ENCODE measurements at regions not wholly inside any gene's neighbourhood (a gene's known extent, or its start where the extent isn't known, plus 50 kb on each side); places are given as distances from the start of the nearest gene placed in this dataset.

GRCh38 chr4:33437406-33437805, 2717.2 kb downstream of the PCDH7 start:
- no peaks in the 10 kb centered on the region for H3K9me3 ChIP-seq (ENCODE audit: control insufficient read depth, insufficient read depth, low read depth, low read length)
- no peak overlapping the region for H3K9ac ChIP-seq (ENCODE audit: low read length)
- no peaks in the 10 kb centered on the region for H3K4me1 ChIP-seq (ENCODE audit: control insufficient read depth, insufficient read depth, low read length)
- H3K27ac ChIP-seq (ENCODE audit: low read depth, low read length), result no peak overlapping the region
- no peaks in the 10 kb centered on the region for H3K36me3 ChIP-seq (ENCODE audit: control insufficient read depth, insufficient read depth, low read length)
- no peaks in the 10 kb centered on the region for H3K27me3 ChIP-seq (ENCODE audit: control insufficient read depth, insufficient read depth, low read length)
- H3K4me3 ChIP-seq (ENCODE audit: low read depth, low read length), result no peak overlapping the region

GRCh38 chr4:33446953-33447352, 2726.8 kb downstream of the PCDH7 start:
- Histone ChIP-seq H3K4me1 (ENCODE audit: control insufficient read depth, insufficient read depth, low read length) (peaks cover 12% of the 10 kb centered on the region; the same call in 1 of the 2 replicates), H3K36me3 (ENCODE audit: control insufficient read depth, insufficient read depth, low read length) (no peaks in the 10 kb centered on the region), H3K27me3 (ENCODE audit: control insufficient read depth, insufficient read depth, low read length) (no peaks in the 10 kb centered on the region), H3K4me3 (ENCODE audit: low read depth, low read length) (no peak overlapping the region), H3K27ac (ENCODE audit: low read depth, low read length) (no peak overlapping the region), H3K9me3 (ENCODE audit: control insufficient read depth, insufficient read depth, low read depth, low read length) (no peaks in the 10 kb centered on the region), H3K9ac (ENCODE audit: low read length) (no peak overlapping the region)

- Histone ChIP-seq H3K27ac (ENCODE audit: low read depth, low read length) (no peak overlapping the region), H3K9me3 (ENCODE audit: control insufficient read depth, insufficient read depth, low read depth, low read length) (no peaks in the 10 kb centered on the region), H3K9ac (ENCODE audit: low read length) (no peak overlapping the region), H3K4me1 (ENCODE audit: control insufficient read depth, insufficient read depth, low read length) (peaks cover 12% of the 10 kb centered on the region; the same call in 1 of the 2 replicates), H3K36me3 (ENCODE audit: control insufficient read depth, insufficient read depth, low read length) (no peaks in the 10 kb centered on the region), H3K4me3 (ENCODE audit: low read depth, low read length) (no peak overlapping the region), H3K27me3 (ENCODE audit: control insufficient read depth, insufficient read depth, low read length) (no peaks in the 10 kb centered on the region)
These were observed 2728.8 kb downstream of the PCDH7 start for GRCh38 chr4:33448948-33449347.

- no peaks in the 10 kb centered on the region for H3K36me3 ChIP-seq (ENCODE audit: control insufficient read depth, insufficient read depth, low read length)
- H3K9ac ChIP-seq (ENCODE audit: low read length), result no peak overlapping the region
- no peaks in the 10 kb centered on the region; the same call in 1 of the 2 replicates for H3K9me3 ChIP-seq (ENCODE audit: control insufficient read depth, insufficient read depth, low read depth, low read length)
- peaks cover 6% of the 10 kb centered on the region; the same call in 1 of the 2 replicates for H3K4me1 ChIP-seq (ENCODE audit: control insufficient read depth, insufficient read depth, low read length)
- H3K27me3 ChIP-seq (ENCODE audit: control insufficient read depth, insufficient read depth, low read length), result no peaks in the 10 kb centered on the region
- no peak overlapping the region for H3K27ac ChIP-seq (ENCODE audit: low read depth, low read length)
- no peak overlapping the region for H3K4me3 ChIP-seq (ENCODE audit: low read depth, low read length)
These were observed 2733.3 kb downstream of the PCDH7 start for GRCh38 chr4:33453436-33453835.

GRCh38 chr4:33453916-33454315, 2733.7 kb downstream of the PCDH7 start:
- no peak overlapping the region for H3K9ac ChIP-seq (ENCODE audit: low read length)
- no peak overlapping the region for H3K27ac ChIP-seq (ENCODE audit: low read depth, low read length)
- H3K4me1 ChIP-seq (ENCODE audit: control insufficient read depth, insufficient read depth, low read length), result peaks cover 2% of the 10 kb centered on the region; the same call in 1 of the 2 replicates
- H3K36me3 ChIP-seq (ENCODE audit: control insufficient read depth, insufficient read depth, low read length), result no peaks in the 10 kb centered on the region
- no peaks in the 10 kb centered on the region for H3K27me3 ChIP-seq (ENCODE audit: control insufficient read depth, insufficient read depth, low read length)
- H3K4me3 ChIP-seq (ENCODE audit: low read depth, low read length), result no peak overlapping the region
- no peaks in the 10 kb centered on the region; the same call in 1 of the 2 replicates for H3K9me3 ChIP-seq (ENCODE audit: control insufficient read depth, insufficient read depth, low read depth, low read length)

GRCh38 chr4:33465565-33465964, 2745.4 kb downstream of the PCDH7 start:
- no peaks in the 10 kb centered on the region for H3K9me3 ChIP-seq (ENCODE audit: control insufficient read depth, insufficient read depth, low read depth, low read length)
- no peaks in the 10 kb centered on the region for H3K36me3 ChIP-seq (ENCODE audit: control insufficient read depth, insufficient read depth, low read length)
- no peaks in the 10 kb centered on the region for H3K4me1 ChIP-seq (ENCODE audit: control insufficient read depth, insufficient read depth, low read length)
- no peak overlapping the region for H3K27ac ChIP-seq (ENCODE audit: low read depth, low read length)
- H3K9ac ChIP-seq (ENCODE audit: low read length), result no peak overlapping the region
- H3K4me3 ChIP-seq (ENCODE audit: low read depth, low read length), result no peak overlapping the region
- no peaks in the 10 kb centered on the region for H3K27me3 ChIP-seq (ENCODE audit: control insufficient read depth, insufficient read depth, low read length)

GRCh38 chr4:33467291-33467690, 2747.1 kb downstream of the PCDH7 start:
- H3K9me3 ChIP-seq (ENCODE audit: control insufficient read depth, insufficient read depth, low read depth, low read length), result peaks cover 5% of the 10 kb centered on the region; the same call in 1 of the 2 replicates
- H3K4me3 ChIP-seq (ENCODE audit: low read depth, low read length), result no peak overlapping the region
- no peaks in the 10 kb centered on the region for H3K36me3 ChIP-seq (ENCODE audit: control insufficient read depth, insufficient read depth, low read length)
- H3K27me3 ChIP-seq (ENCODE audit: control insufficient read depth, insufficient read depth, low read length), result no peaks in the 10 kb centered on the region
- H3K27ac ChIP-seq (ENCODE audit: low read depth, low read length), result no peak overlapping the region
- H3K9ac ChIP-seq (ENCODE audit: low read length), result no peak overlapping the region
- H3K4me1 ChIP-seq (ENCODE audit: control insufficient read depth, insufficient read depth, low read length), result no peaks in the 10 kb centered on the region

- H3K36me3 ChIP-seq (ENCODE audit: control insufficient read depth, insufficient read depth, low read length), result no peaks in the 10 kb centered on the region
- no peaks in the 10 kb centered on the region for H3K4me1 ChIP-seq (ENCODE audit: control insufficient read depth, insufficient read depth, low read length)
- no peak overlapping the region for H3K27ac ChIP-seq (ENCODE audit: low read depth, low read length)
- H3K9me3 ChIP-seq (ENCODE audit: control insufficient read depth, insufficient read depth, low read depth, low read length), result peaks cover 5% of the 10 kb centered on the region; the same call in 1 of the 2 replicates
- no peaks in the 10 kb centered on the region for H3K27me3 ChIP-seq (ENCODE audit: control insufficient read depth, insufficient read depth, low read length)
- H3K4me3 ChIP-seq (ENCODE audit: low read depth, low read length), result no peak overlapping the region
- H3K9ac ChIP-seq (ENCODE audit: low read length), result no peak overlapping the region
These were observed 2750.6 kb downstream of the PCDH7 start for GRCh38 chr4:33470805-33471204.

GRCh38 chr4:33477715-33478114, 2757.5 kb downstream of the PCDH7 start:
- Histone ChIP-seq H3K27me3 (ENCODE audit: control insufficient read depth, insufficient read depth, low read length) (no peaks in the 10 kb centered on the region), H3K27ac (ENCODE audit: low read depth, low read length) (no peak overlapping the region), H3K36me3 (ENCODE audit: control insufficient read depth, insufficient read depth, low read length) (no peaks in the 10 kb centered on the region), H3K4me1 (ENCODE audit: control insufficient read depth, insufficient read depth, low read length) (no peaks in the 10 kb centered on the region), H3K9ac (ENCODE audit: low read length) (no peak overlapping the region), H3K9me3 (ENCODE audit: control insufficient read depth, insufficient read depth, low read depth, low read length) (no peaks in the 10 kb centered on the region), H3K4me3 (ENCODE audit: low read depth, low read length) (no peak overlapping the region)

GRCh38 chr4:33482773-33483172, 2761.5 kb downstream of the ARAP2 start:
- H3K4me3 ChIP-seq (ENCODE audit: low read depth, low read length), result no peak overlapping the region
- H3K27ac ChIP-seq (ENCODE audit: low read depth, low read length), result no peak overlapping the region
- H3K36me3 ChIP-seq (ENCODE audit: control insufficient read depth, insufficient read depth, low read length), result no peaks in the 10 kb centered on the region
- no peaks in the 10 kb centered on the region for H3K9me3 ChIP-seq (ENCODE audit: control insufficient read depth, insufficient read depth, low read depth, low read length)
- H3K27me3 ChIP-seq (ENCODE audit: control insufficient read depth, insufficient read depth, low read length), result no peaks in the 10 kb centered on the region
- no peaks in the 10 kb centered on the region for H3K4me1 ChIP-seq (ENCODE audit: control insufficient read depth, insufficient read depth, low read length)
- no peak overlapping the region for H3K9ac ChIP-seq (ENCODE audit: low read length)

GRCh38 chr4:33485111-33485510, 2759.2 kb downstream of the ARAP2 start:
- no peak overlapping the region for H3K4me3 ChIP-seq (ENCODE audit: low read depth, low read length)
- H3K36me3 ChIP-seq (ENCODE audit: control insufficient read depth, insufficient read depth, low read length), result no peaks in the 10 kb centered on the region
- H3K4me1 ChIP-seq (ENCODE audit: control insufficient read depth, insufficient read depth, low read length), result no peaks in the 10 kb centered on the region
- H3K9me3 ChIP-seq (ENCODE audit: control insufficient read depth, insufficient read depth, low read depth, low read length), result no peaks in the 10 kb centered on the region
- no peak overlapping the region for H3K27ac ChIP-seq (ENCODE audit: low read depth, low read length)
- no peak overlapping the region for H3K9ac ChIP-seq (ENCODE audit: low read length)
- no peaks in the 10 kb centered on the region for H3K27me3 ChIP-seq (ENCODE audit: control insufficient read depth, insufficient read depth, low read length)

- no peaks in the 10 kb centered on the region; the same call in 1 of the 2 replicates for H3K9me3 ChIP-seq (ENCODE audit: control insufficient read depth, insufficient read depth, low read depth, low read length)
- H3K4me3 ChIP-seq (ENCODE audit: low read depth, low read length), result no peak overlapping the region
- H3K36me3 ChIP-seq (ENCODE audit: control insufficient read depth, insufficient read depth, low read length), result no peaks in the 10 kb centered on the region
These were observed 2751.1 kb downstream of the ARAP2 start for GRCh38 chr4:33493231-33493630.

More at GRCh38 chr4:33493231-33493630, 2751.1 kb downstream of the ARAP2 start:
- Histone ChIP-seq H3K9ac (ENCODE audit: low read length) (no peak overlapping the region), H3K27ac (ENCODE audit: low read depth, low read length) (no peak overlapping the region), H3K4me1 (ENCODE audit: control insufficient read depth, insufficient read depth, low read length) (no peaks in the 10 kb centered on the region), H3K27me3 (ENCODE audit: control insufficient read depth, insufficient read depth, low read length) (no peaks in the 10 kb centered on the region)
